ENCODE measurements at regions not wholly inside any gene's neighbourhood (a gene's known extent, or its start where the extent isn't known, plus 50 kb on each side); places are given as distances from the start of the nearest gene placed in this dataset.

- TF ChIP-seq, protein P1, sequence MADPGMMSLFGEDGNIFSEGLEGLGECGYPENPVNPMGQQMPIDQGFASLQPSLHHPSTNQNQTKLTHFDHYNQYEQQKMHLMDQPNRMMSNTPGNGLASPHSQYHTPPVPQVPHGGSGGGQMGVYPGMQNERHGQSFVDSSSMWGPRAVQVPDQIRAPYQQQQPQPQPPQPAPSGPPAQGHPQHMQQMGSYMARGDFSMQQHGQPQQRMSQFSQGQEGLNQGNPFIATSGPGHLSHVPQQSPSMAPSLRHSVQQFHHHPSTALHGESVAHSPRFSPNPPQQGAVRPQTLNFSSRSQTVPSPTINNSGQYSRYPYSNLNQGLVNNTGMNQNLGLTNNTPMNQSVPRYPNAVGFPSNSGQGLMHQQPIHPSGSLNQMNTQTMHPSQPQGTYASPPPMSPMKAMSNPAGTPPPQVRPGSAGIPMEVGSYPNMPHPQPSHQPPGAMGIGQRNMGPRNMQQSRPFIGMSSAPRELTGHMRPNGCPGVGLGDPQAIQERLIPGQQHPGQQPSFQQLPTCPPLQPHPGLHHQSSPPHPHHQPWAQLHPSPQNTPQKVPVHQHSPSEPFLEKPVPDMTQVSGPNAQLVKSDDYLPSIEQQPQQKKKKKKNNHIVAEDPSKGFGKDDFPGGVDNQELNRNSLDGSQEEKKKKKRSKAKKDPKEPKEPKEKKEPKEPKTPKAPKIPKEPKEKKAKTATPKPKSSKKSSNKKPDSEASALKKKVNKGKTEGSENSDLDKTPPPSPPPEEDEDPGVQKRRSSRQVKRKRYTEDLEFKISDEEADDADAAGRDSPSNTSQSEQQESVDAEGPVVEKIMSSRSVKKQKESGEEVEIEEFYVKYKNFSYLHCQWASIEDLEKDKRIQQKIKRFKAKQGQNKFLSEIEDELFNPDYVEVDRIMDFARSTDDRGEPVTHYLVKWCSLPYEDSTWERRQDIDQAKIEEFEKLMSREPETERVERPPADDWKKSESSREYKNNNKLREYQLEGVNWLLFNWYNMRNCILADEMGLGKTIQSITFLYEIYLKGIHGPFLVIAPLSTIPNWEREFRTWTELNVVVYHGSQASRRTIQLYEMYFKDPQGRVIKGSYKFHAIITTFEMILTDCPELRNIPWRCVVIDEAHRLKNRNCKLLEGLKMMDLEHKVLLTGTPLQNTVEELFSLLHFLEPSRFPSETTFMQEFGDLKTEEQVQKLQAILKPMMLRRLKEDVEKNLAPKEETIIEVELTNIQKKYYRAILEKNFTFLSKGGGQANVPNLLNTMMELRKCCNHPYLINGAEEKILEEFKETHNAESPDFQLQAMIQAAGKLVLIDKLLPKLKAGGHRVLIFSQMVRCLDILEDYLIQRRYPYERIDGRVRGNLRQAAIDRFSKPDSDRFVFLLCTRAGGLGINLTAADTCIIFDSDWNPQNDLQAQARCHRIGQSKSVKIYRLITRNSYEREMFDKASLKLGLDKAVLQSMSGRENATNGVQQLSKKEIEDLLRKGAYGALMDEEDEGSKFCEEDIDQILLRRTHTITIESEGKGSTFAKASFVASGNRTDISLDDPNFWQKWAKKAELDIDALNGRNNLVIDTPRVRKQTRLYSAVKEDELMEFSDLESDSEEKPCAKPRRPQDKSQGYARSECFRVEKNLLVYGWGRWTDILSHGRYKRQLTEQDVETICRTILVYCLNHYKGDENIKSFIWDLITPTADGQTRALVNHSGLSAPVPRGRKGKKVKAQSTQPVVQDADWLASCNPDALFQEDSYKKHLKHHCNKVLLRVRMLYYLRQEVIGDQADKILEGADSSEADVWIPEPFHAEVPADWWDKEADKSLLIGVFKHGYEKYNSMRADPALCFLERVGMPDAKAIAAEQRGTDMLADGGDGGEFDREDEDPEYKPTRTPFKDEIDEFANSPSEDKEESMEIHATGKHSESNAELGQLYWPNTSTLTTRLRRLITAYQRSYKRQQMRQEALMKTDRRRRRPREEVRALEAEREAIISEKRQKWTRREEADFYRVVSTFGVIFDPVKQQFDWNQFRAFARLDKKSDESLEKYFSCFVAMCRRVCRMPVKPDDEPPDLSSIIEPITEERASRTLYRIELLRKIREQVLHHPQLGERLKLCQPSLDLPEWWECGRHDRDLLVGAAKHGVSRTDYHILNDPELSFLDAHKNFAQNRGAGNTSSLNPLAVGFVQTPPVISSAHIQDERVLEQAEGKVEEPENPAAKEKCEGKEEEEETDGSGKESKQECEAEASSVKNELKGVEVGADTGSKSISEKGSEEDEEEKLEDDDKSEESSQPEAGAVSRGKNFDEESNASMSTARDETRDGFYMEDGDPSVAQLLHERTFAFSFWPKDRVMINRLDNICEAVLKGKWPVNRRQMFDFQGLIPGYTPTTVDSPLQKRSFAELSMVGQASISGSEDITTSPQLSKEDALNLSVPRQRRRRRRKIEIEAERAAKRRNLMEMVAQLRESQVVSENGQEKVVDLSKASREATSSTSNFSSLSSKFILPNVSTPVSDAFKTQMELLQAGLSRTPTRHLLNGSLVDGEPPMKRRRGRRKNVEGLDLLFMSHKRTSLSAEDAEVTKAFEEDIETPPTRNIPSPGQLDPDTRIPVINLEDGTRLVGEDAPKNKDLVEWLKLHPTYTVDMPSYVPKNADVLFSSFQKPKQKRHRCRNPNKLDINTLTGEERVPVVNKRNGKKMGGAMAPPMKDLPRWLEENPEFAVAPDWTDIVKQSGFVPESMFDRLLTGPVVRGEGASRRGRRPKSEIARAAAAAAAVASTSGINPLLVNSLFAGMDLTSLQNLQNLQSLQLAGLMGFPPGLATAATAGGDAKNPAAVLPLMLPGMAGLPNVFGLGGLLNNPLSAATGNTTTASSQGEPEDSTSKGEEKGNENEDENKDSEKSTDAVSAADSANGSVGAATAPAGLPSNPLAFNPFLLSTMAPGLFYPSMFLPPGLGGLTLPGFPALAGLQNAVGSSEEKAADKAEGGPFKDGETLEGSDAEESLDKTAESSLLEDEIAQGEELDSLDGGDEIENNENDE (IDR thresholded peaks at IDR 0.05; ENCODE audit: insufficient replicate concordance, low read length): no peak
- TF ChIP-seq EP300 (IDR thresholded peaks at IDR 0.05; ENCODE audit: borderline replicate concordance in 1 of 2, low read depth in 2 of 2, low read length in 2 of 2) (no peak), TBP (IDR thresholded peaks at IDR 0.05; ENCODE audit: low read depth, low read length) (no peak)
- TF ChIP-seq, protein P2, sequence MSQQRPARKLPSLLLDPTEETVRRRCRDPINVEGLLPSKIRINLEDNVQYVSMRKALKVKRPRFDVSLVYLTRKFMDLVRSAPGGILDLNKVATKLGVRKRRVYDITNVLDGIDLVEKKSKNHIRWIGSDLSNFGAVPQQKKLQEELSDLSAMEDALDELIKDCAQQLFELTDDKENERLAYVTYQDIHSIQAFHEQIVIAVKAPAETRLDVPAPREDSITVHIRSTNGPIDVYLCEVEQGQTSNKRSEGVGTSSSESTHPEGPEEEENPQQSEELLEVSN (IDR thresholded peaks at IDR 0.05): no peak
These were observed 428.0 kb downstream of the PSAT1 start (continued) for GRCh38 chr9:78724896-78725295.
